Left ventricle myocardium superior (tissue), 1 donor: ENCODE measurements at regions not wholly inside any gene's neighbourhood (a gene's known extent, or its start where the extent isn't known, plus 50 kb on each side); places are given as distances from the start of the nearest gene placed in this dataset.

Experiments
- ATAC-seq: fragments of 200-7000 bp; cut with Tn5 transposase; one replicate; pipeline ENCODE4 v1.9.1; 2020; ENCODE audit warnings: mild to moderate bottlenecking, moderate library complexity
- DNase-seq: peaks from one replicate; pipeline ENCODE4 v3.0.0-alpha.2; 2020
- intact Hi-C: fragments of 100-400 bp; cut with micrococcal nuclease; formaldehyde crosslinking; loops from one replicate; pipeline ENCODE4 v1.11.0; 2022
- donor health status: DM: no; HTN: yes; CAD: no; lungs with severe emphysema.

- intact Hi-C loops = no loop called here
- DNase-seq (no peak), ATAC-seq (no peak)
Observed at GRCh38 chr3:94544131-94544789, 481.4 kb downstream of the NSUN3 start.

- intact Hi-C loops = no loop called here
- ATAC-seq (no peak), DNase-seq (no peak)
Observed at GRCh38 chr3:94548581-94549316, 485.9 kb downstream of the NSUN3 start.

- intact Hi-C loops = no loop called here
- ATAC-seq (no peak), DNase-seq (no peak)
Observed at GRCh38 chr3:94561094-94561493, 498.2 kb downstream of the NSUN3 start.

- no peak for ATAC-seq
- intact Hi-C loops = no loop called here
- DNase-seq = no peak
Observed at GRCh38 chr3:94564247-94564646, 501.4 kb downstream of the NSUN3 start.

GRCh38 chr3:94568041-94568440 lies 505.2 kb downstream of the NSUN3 start:
- DNase-seq = no peak
- intact Hi-C loops = no loop called here

GRCh38 chr3:94573337-94573736 lies 510.5 kb downstream of the NSUN3 start:
- no peak for ATAC-seq
- no peak for DNase-seq
- intact Hi-C loops = no loop called here

More at GRCh38 chr3:94568041-94568440, 505.2 kb downstream of the NSUN3 start:
- no peak for ATAC-seq

GRCh38 chr3:94587291-94587690 lies 524.4 kb downstream of the NSUN3 start:
- no peak for DNase-seq
- ATAC-seq = no peak
- intact Hi-C loops = no loop called here

- DNase-seq = no peak
- no peak for ATAC-seq
- intact Hi-C loops = no loop called here
Observed at GRCh38 chr3:94593526-94594150, 530.8 kb downstream of the NSUN3 start.

- DNase-seq (no peak), ATAC-seq (no peak)
- intact Hi-C loops = no loop called here
Observed at GRCh38 chr3:94596141-94596540, 533.3 kb downstream of the NSUN3 start.

- intact Hi-C loops = no loop called here
- DNase-seq (no peak), ATAC-seq (no peak)
Observed at GRCh38 chr3:94596887-94597566, 534.2 kb downstream of the NSUN3 start.

- DNase-seq = no peak
- no peak for ATAC-seq
- intact Hi-C loops = no loop called here
Observed at GRCh38 chr3:94607778-94608177, 544.9 kb downstream of the NSUN3 start.

GRCh38 chr3:94609908-94610307 lies 547.0 kb downstream of the NSUN3 start:
- intact Hi-C loops = no loop called here
- no peak for ATAC-seq
- DNase-seq = no peak

- intact Hi-C loops = no loop called here
- no peak for ATAC-seq
- DNase-seq = no peak
Observed at GRCh38 chr3:94611596-94611995, 548.7 kb downstream of the NSUN3 start.

GRCh38 chr3:94612631-94613030 lies 549.8 kb downstream of the NSUN3 start:
- intact Hi-C loops = no loop called here
- DNase-seq (no peak), ATAC-seq (no peak)

- ATAC-seq (no peak), DNase-seq (no peak)
- intact Hi-C loops = no loop called here
Observed at GRCh38 chr3:94614192-94614591, 551.3 kb downstream of the NSUN3 start.

GRCh38 chr3:94615275-94616065 lies 552.6 kb downstream of the NSUN3 start:
- intact Hi-C loops = no loop called here
- no peak for DNase-seq
- ATAC-seq = no peak

GRCh38 chr3:94616833-94617232 lies 554.0 kb downstream of the NSUN3 start:
- ATAC-seq = peak; percentile 63
- intact Hi-C loops = no loop called here

GRCh38 chr3:94617312-94617711 lies 554.5 kb downstream of the NSUN3 start:
- no peak for DNase-seq
- ATAC-seq = no peak
- intact Hi-C loops = no loop called here

More at GRCh38 chr3:94616833-94617232, 554.0 kb downstream of the NSUN3 start:
- DNase-seq = no peak

GRCh38 chr3:94619643-94620042 lies 556.8 kb downstream of the NSUN3 start:
- no peak for ATAC-seq
- DNase-seq = no peak
- intact Hi-C loops = no loop called here
